Ishikawa (cell line): ENCODE measurements at regions not wholly inside any gene's neighbourhood (a gene's known extent, or its start where the extent isn't known, plus 50 kb on each side); places are given as distances from the start of the nearest gene placed in this dataset.

Experiments
- CEBPB ChIP-seq: IDR thresholded peaks from 2 replicates; pipeline ENCODE4 v1.6.1; 2012
- CREB1 ChIP-seq: IDR thresholded peaks from 2 replicates; pipeline ENCODE4 v1.6.1; 2012; ENCODE audit warnings: low read depth
- EGR1 ChIP-seq: IDR thresholded peaks from 2 replicates; pipeline ENCODE4 v1.6.1; 2012
- EP300 ChIP-seq: IDR thresholded peaks from 2 replicates; pipeline ENCODE4 v1.6.1; 2012; ENCODE audit warnings: borderline replicate concordance
- FOXM1 ChIP-seq: IDR thresholded peaks from 2 replicates; pipeline ENCODE4 v1.6.1; 2012; ENCODE audit warnings: low read depth, borderline replicate concordance
- NFIC ChIP-seq: IDR thresholded peaks from 2 replicates; pipeline ENCODE4 v1.6.1; 2012
- RAD21 ChIP-seq: IDR thresholded peaks from 2 replicates; pipeline ENCODE4 v1.6.1; 2012; ENCODE audit warnings: low read depth
- REST ChIP-seq: IDR thresholded peaks from 2 replicates; pipeline ENCODE4 v1.6.1; 2012; ENCODE audit warnings: low read depth, mild to moderate bottlenecking
- TAF1 ChIP-seq: IDR thresholded peaks from 2 replicates; pipeline ENCODE4 v1.6.1; 2012; ENCODE audit warnings: low read depth, mild to moderate bottlenecking
- TCF12 ChIP-seq: IDR thresholded peaks from 2 replicates; pipeline ENCODE4 v1.6.1; 2012; ENCODE audit warnings: low read depth
- TEAD4 ChIP-seq: IDR thresholded peaks from 2 replicates; pipeline ENCODE4 v1.6.1; 2012
- USF1 ChIP-seq: IDR thresholded peaks from 2 replicates; pipeline ENCODE4 v1.6.1; 2012
- YY1 ChIP-seq: IDR thresholded peaks from 2 replicates; pipeline ENCODE4 v1.6.1; 2012; ENCODE audit warnings: low read depth
- ZBTB7A ChIP-seq: IDR thresholded peaks from 2 replicates; pipeline ENCODE4 v1.6.1; 2012; ENCODE audit warnings: low read depth

- no peak for TF ChIP-seq TAF1
- no peak for TF ChIP-seq EP300
- TF ChIP-seq USF1: no peak
- TF ChIP-seq EGR1: no peak
- no peak for TF ChIP-seq YY1
- TF ChIP-seq NFIC: no peak
- TF ChIP-seq TEAD4: no peak
- TF ChIP-seq CREB1: no peak
- TF ChIP-seq TCF12: no peak
- no peak for TF ChIP-seq REST
- no peak for TF ChIP-seq CEBPB
- no peak for TF ChIP-seq FOXM1
- TF ChIP-seq RAD21: no peak
- TF ChIP-seq ZBTB7A: no peak
Observed at GRCh38 chrX:68913249-68913547, 84.4 kb downstream of the EFNB1 start.
